Fibroblast of skin of right biceps (primary cell): ENCODE measurements at regions not wholly inside any gene's neighbourhood (a gene's known extent, or its start where the extent isn't known, plus 50 kb on each side); places are given as distances from the start of the nearest gene placed in this dataset.

Source experiments
- DNase-seq: peaks from one replicate; pipeline ENCODE4 v3.0.0-alpha.2; 2013

DNA sequence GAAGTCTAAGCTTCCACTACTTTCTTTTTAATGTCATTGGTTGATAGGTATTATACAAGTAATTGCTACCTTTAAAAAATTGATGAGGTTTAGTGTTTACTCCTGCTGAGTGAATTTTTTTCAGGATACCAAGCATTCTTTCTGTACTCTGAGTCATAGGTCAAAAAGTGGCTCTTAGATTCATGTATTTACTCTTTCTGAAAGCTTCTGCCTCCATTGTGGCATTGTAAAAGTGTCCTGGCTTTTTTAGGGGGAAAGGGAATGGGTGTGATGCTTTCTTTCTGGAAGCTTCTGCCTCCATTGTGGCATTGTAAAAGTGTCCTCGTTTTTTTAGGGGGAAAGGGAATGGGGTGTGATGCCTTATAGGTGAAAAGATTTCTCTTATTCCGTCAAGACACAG, 286.5 kb downstream of the LPIN1 start:
- DNase-seq, result peak; percentile 35

DNA sequence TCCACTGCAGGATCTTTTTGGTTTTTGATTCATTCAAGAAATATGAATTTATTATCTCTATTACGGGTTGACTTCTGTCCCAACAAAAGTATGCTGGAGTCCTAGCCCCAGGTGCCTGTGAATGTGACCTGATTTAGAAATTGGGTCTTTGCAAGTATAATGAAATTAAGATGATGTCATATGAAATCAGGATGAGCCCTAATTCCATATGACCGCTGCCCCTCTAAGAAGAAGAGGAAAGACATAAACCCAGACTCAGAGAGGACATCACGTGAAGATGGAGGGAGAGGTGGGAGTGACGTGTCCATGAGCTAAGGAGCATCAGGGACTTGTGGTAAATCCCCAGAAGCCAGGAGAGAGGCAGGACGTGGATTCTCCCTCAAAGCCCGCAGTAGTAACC, 287.1 kb downstream of the LPIN1 start:
- DNase-seq, result no peak

- DNase-seq, result no peak
These were observed 287.9 kb downstream of the LPIN1 start for GRCh38 chr2:12034382-12034781.

DNA sequence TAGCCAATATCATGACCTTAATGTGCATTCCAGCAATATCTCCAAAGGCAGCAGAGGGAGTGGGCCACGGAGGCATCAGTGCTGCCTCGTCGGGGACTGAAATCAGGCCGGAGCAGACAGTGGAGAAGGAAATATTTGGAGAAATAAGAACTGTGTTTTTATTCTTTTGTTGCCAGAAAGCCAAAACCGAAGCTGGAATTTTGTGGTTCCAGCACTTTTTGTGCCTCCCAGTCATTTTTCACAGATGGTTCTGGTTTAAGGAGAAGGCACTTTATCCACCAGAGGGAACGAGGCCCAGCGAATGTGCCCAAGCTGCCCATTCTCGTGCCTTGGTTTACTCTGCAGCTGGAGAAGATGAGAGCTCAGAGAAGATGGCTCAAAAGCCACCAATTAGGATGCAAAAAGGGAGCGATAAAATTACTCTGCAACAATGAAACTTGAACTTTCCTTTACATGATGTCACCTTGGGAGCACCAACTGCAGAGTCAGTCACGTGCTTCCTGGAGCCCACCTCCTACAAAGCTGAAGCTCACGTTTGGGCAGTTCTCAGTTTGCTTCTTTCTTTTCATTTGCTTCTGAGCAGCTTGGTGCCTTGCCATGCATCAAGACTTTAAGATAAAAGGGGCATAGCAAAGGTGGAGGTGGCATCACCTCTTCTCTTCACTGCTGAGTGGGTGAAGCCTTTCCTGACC, 288.7 kb downstream of the LPIN1 start:
- no peak for DNase-seq

DNA sequence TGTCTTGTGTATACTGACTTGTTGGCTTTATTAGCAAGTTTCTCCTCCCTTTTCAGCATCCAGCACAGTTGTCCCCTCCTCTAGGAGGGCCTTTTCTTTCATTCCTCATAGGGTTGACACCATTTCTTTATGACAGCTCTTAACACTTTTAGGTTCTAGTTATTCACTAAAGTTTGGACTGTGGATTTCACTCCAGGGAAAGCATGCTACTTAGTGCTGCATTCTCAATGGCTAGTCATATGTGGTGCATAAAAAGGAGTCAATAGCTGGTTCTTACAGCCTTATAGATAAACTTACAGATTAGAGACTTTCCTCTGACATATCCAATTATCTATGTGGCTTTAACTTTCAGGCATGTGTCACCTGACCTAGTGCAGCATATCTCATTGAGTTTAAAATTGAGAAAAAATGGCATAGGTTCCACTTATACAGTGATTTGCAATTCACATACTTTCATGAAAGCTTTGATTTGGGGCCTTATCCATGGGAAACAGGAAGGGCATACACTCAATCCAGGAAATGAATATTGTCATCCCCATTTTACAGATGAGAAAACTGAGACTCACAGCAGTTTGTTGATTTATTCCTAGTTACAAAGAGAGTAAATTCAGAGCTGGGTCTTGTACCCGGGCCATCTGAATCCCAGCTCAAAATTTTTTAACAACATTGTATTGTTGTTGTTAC, 289.7 kb downstream of the LPIN1 start:
- DNase-seq, result no peak

DNA sequence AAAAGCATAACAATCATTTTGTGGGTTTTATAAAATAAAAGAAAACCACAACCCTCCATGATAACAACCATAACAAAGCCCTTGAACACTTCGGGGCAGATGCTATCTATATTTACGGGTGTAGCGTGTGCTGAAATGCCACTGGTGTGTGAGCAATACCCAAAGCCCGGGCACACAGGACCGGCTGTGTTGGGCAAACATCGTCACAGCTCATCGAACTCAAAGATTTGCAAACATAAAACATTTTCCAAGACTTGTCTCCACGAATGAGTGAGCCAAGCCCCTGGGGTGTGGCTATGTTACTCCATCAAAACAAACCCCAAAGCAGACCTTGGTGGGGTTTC, 290.2 kb downstream of the LPIN1 start:
- no peak for DNase-seq

DNA sequence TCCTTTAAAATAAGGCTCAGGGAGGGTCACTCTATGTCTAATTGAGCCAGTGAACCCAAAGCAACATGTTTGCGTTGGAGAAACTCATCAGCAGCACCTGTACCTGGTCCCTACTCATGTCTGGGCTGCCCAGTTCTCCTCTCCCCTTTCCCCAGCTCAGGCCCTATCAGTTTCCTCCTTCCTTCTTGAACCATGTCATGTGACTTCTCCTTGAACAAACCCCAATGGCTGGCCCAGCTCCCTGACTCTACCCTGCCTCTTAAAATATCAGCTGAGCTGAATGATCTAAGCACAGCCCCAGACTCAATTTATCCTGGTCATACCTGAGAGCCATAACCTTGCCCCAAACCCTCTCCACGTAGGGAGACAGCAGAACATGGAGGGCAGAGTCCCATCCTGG, 290.9 kb downstream of the LPIN1 start:
- DNase-seq, result no peak

- DNase-seq, result no peak
These were observed 294.8 kb downstream of the LPIN1 start for GRCh38 chr2:12041236-12041635.

DNA sequence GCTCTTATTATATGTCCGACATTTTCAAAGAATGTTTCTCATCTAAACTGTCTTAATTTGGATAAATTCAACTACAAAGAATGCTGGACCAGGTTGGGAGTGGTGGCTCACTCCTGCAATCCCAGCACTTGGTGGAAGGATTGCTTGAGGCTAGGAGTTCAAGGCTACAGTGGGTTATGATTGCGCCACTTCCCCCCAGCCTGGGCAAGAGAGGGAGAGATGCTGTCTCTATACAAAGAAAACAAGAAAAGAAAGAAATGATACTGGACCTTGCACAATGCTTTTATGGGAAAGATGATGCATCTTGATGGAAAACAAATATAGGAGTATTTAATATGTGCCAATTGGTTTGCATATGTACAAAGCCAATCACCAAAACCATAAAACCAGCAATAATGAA, 296.7 kb downstream of the LPIN1 start:
- no peak for DNase-seq

DNA sequence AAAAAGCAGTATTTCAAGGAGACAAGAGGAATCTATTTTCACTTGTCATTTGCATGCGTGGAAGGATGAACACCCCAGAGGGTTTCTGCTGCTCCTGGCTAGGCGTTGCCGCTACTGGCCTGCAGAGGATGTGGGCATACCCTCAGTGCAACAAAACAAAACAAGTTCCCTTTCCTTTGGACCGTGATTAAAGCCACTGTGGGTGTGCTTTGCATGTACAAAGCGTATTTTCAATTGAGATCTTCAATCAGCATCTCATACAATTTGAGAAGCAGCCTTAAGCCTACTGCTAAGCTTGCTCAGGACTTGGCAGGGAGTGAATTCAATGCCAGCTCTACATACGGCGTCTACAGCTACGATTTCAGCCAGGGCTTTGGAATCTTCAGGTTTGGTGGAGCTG, 298.4 kb downstream of the LPIN1 start:
- no peak for DNase-seq

- no peak for DNase-seq
These were observed 299.4 kb downstream of the LPIN1 start for GRCh38 chr2:12045864-12046291.

DNA sequence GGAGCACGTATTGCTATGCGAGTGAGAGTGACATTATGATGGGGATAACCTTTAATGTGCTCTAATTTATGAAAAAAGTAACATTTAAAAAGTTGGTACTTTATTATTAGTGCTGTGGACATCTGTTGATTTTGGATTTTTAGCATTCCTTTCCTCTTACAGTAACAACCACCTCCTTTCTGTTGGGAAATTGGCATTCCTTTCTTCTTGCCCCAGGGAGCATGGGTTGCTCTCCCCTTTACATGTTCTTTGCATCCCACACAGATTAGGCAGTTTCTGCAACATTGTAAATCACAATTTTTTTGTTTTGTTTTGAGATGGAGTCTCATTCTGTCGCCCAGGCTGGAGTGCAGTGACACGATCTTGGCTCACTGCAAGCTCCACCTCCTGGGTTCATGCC, 300.2 kb downstream of the LPIN1 start:
- DNase-seq, result peak; percentile 68

- no peak for DNase-seq
These were observed 301.3 kb downstream of the LPIN1 start for GRCh38 chr2:12047761-12048160.

- no peak for DNase-seq
These were observed 302.1 kb downstream of the LPIN1 start for GRCh38 chr2:12048550-12048949.

- DNase-seq, result peak; percentile 76
These were observed 304.0 kb downstream of the LPIN1 start for GRCh38 chr2:12050396-12050795.

- peak; percentile 68 for DNase-seq
These were observed 305.4 kb downstream of the LPIN1 start for GRCh38 chr2:12051831-12052230.

GRCh38 chr2:12052796-12053195, 306.4 kb downstream of the LPIN1 start:
- DNase-seq, result no peak

- DNase-seq, result no peak
These were observed 308.7 kb downstream of the LPIN1 start for GRCh38 chr2:12054956-12055618.

- DNase-seq, result peak; percentile 43
These were observed 311.2 kb downstream of the LPIN1 start for GRCh38 chr2:12057436-12058166.

DNA sequence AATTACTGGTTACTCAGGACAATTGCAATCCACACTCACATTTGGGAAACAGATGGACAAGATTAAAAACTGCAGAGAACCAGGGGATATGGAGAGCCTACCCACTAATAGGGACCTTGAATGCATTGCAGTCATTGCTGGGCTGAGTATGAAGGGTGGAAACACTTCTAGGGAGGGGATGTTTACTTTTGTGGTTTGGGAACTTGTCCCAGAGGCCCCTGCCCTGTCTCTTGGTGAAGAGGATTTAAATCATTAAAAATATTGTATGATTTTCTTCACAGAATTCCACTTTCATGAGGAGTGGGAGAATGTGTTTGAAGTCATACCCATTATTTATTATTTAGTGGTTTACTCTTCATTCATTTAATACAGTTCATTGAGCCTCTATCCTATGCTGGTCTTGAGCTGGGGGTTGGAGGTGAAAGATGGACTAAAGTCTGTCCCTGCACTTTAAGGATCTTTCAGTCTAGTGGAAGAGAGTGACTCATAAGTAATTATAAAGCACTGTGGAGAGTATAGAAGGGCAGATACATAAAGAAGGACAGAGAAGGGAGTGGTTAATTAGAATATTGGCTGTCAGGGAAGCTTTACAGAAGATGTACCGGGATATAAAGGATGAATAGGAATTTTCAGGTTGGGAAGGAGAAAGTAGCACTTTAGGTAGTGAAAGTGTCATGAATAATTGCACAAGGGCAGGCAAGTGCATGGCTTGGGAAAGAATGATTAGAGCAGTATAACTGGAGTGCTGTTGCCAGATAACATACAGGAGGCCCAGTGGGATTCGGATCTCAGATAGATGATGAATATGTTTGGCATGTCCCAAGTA, 313.4 kb downstream of the LPIN1 start:
- DNase-seq, result peak; percentile 69

DNA sequence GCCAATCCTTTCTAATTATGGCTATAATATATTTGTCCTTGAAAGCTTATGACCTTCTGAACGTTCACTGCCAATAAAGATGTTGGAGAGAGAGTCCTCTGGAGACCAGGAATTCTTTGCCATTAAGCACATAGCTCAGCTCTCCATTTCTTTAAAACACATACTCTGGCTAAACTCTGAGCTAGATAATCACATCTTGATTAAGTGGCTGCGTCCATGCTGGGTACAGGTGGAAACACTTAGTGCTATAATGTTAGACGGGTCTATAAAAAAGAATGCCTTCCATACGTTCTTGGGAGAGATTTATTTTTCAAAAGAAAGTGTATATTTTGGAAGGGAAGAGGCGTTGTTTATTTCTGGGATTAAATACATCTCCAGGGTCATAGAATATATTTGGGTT, 314.5 kb downstream of the LPIN1 start:
- DNase-seq, result no peak

DNA sequence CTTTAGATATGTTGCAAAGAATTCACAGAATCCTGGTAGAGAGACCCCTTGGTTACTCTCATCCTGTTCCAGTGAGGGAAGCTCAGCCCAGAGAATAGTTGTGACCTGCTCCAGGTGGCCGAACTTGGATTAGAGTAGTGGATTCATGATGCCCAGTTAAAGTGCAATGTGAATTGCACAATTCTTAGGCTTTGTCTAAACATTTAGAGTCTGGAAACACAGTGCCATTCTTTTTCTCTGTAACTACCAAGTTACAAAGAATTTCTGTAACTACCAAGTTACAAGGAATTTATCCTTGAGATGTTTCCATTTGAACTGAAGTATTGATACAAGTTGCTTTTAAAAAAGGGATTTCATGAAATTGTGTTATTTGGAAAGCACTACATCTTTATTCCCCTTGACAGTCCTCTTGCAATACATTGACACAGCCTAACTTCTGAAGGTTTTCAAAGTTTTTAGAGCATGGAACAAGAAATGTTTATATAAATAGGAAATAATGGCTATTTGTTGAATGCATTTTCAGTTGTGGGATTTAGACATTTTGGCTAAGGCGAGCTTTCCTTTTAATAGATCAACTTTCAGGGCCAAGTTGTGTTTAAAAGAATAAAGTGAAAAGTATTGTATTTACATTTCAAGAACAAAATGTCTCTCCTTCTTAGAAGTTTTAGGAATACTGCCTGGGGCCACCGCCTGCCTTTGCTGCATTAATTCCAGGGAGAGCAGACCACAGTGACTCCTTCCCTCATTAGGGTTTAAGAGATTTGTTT, 315.0 kb downstream of the LPIN1 start:
- no peak for DNase-seq
